KOPT-K1 (cell line): ENCODE measurements at regions not wholly inside any gene's neighbourhood (a gene's known extent, or its start where the extent isn't known, plus 50 kb on each side); places are given as distances from the start of the nearest gene placed in this dataset.
"Not testable (repeated sequence)": the region's sequence is repeated elsewhere in the genome, so short reads cannot be mapped to it uniquely, and the experiment has no call there.

Experiments used
- H3K27ac ChIP-seq: fragments of 200-600 bp; sonication (generic); 2 replicates; pipeline ENCODE4 v1.5.1; 2016; ENCODE audit warnings: antibody characterized with exemption, mild to moderate bottlenecking, low read depth, low read length; ENCODE audit not compliant: poor library complexity, severe bottlenecking
- H3K36me3 ChIP-seq: fragments of 200-600 bp; sonication (generic); 2 replicates; pipeline ENCODE4 v1.5.1; 2017; ENCODE audit warnings: antibody characterized with exemption, mild to moderate bottlenecking, low read length, moderate library complexity; ENCODE audit not compliant: insufficient read depth
- H3K9me3 ChIP-seq: fragments of 200-600 bp; sonication (generic); 2 replicates; pipeline ENCODE4 v1.5.1; 2017; ENCODE audit warnings: antibody characterized with exemption, low read length, mild to moderate bottlenecking; ENCODE audit not compliant: insufficient read depth, poor library complexity, severe bottlenecking

DNA sequence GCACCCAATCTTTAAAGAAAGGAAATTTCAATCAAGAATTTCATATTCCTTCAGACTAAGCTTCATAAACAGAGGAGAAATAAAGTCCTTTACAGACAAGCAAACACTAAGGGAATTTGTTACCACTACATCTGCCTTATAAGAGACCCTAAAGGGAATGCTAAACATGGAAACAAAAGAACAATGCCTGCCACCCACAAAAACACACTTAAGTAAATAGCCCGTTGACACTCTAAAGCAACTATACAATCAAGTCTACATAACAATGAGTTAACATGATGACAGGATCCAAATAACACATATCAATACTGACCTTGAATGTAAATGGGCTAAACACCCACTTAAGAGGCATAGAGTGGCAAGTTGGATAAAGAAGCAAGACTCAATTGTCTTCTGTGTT is 1056.9 kb upstream of the ATXN8OS start:
- H3K27ac ChIP-seq = no peak overlapping the region
- no peaks in the 10 kb centered on the region for H3K36me3 ChIP-seq
- peaks cover 11% of the 10 kb centered on the region for H3K9me3 ChIP-seq

DNA sequence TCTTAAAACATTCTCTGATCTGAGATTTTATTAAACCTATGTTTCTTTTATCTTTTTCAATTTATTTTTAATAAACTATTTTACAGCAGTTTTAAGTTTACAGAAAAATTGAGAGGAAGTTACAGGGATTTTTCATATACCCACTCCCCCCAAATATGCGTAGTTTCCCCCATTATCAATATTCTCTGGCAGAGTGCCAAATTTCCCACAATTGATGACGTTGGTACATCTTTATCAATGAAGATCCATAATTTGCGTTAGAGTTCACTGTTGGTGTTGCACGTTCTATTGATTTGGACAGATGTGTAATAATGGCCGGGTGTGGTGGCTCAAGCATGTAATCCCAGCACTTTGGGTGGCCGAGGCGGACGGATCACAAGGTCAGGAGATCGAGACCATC is 1063.0 kb upstream of the ATXN8OS start:
- Histone ChIP-seq H3K27ac (no peak overlapping the region), H3K36me3 (no peaks in the 10 kb centered on the region), H3K9me3 (no peaks in the 10 kb centered on the region)

DNA sequence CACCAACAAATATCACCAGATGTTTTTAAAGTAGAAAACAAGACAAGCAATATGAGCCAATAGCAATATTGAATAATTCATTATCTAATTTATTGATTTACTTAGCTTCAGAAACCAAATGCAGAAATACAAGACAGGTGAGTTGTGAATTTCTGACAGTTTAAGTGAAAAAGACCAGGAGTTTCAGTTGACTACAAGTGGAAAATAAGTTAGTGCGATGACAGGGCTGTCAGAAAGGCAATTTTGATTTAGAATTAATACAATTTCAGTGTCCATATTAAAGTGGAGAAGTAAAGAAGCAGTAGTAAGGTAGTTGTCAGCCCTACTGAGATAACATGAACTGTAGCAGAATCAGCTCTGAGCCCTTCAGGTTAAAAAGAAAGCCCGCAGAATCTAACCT is 1066.7 kb upstream of the ATXN8OS start:
- Histone ChIP-seq H3K27ac (no peak overlapping the region), H3K36me3 (no peaks in the 10 kb centered on the region), H3K9me3 (no peaks in the 10 kb centered on the region)

DNA sequence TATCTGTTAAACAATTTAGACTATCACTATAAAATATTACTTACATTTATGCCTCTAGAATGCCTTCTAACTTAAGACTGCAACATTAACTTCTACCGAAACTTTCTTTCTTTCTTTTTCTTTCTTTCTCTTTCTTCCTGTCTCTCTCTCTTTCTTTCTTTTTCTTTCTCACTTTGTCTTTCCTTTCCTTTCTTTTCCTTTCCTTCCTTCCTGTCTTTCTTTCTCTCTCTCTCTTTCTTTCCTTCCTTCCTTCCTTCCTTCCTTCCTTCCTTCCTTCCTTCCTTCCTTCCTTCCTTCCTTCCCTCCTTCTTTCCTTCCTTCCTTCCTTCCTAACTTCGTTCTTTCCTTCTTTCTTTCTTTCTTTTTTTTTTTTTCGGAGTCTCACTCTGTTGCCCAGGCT is 1071.9 kb upstream of the ATXN8OS start:
- no peaks in the 10 kb centered on the region for H3K36me3 ChIP-seq
- no peaks in the 10 kb centered on the region for H3K9me3 ChIP-seq
- no peak overlapping the region for H3K27ac ChIP-seq

DNA sequence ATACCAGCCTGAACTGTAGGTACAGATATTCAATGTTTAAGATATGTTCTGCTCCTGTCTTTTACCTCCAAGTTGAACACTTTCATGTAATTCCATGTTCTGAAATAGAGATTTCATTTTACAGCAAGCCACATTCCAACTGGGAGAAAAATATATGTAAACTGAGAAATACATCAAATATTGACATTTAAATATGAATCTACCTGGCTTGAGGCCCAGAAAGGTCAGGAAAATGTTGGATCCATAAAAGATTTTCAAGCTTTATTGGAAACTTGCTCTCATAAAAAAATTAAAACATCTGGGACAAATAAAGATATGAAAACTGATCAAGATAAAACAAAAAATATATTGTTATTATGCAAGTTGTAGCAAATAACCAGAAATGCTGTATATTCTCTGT is 1078.7 kb upstream of the ATXN8OS start:
- no peak overlapping the region for H3K27ac ChIP-seq
- H3K9me3 ChIP-seq = no peaks in the 10 kb centered on the region

GRCh38 chr13:69020120-69020519 is 1087.5 kb upstream of the ATXN8OS start:
- no peaks in the 10 kb centered on the region for H3K36me3 ChIP-seq
- H3K9me3 ChIP-seq = no peaks in the 10 kb centered on the region
- no peak overlapping the region for H3K27ac ChIP-seq

More for the DNA sequence above, 1078.7 kb upstream of the ATXN8OS start:
- no peaks in the 10 kb centered on the region for H3K36me3 ChIP-seq

GRCh38 chr13:69018173-69018572 is 1089.5 kb upstream of the ATXN8OS start:
- not testable (repeated sequence) for H3K36me3 ChIP-seq, H3K27ac ChIP-seq, H3K9me3 ChIP-seq

DNA sequence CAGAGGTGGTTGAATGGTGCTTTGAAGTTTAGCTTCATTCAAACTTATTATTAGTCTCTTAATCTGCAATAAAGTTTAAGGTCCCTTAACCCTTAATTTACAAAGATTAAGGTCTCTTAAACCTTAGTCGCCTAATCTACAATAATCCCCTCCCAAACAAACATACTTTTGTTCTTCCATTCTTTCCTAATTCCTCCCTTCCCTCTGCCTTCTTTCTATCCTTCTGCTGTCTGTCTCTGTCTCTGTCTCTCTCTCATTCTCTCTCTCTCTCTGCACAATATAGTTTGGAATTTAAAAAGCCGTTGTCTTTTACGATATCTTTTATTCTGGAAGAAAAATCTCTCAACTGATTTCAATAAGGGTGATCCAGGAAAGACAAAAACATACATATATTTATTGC is 1096.8 kb upstream of the ATXN8OS start:
- Histone ChIP-seq H3K36me3 (no peaks in the 10 kb centered on the region), H3K27ac (no peak overlapping the region), H3K9me3 (no peaks in the 10 kb centered on the region)

DNA sequence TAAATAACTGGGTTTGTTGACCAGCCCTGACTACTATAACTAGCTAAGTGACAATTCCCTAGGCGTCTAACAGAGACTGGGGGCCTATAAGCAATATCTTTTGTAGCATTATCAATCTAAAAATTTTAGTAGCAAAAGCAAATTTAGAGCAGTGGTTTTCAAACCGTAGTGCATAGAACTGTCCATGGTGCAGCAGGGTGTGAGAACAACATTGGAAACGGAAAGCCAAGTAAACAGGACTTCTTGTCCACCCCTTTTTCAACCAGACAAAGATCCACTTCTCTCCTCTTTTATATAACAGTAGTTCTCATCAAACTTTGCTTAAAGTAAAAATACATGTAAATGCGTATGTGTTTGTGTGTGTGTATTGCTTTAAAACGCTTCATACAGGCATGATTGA is 1099.1 kb upstream of the ATXN8OS start:
- Histone ChIP-seq H3K9me3 (no peaks in the 10 kb centered on the region), H3K36me3 (no peaks in the 10 kb centered on the region), H3K27ac (no peak overlapping the region)

- Histone ChIP-seq H3K9me3 (no peaks in the 10 kb centered on the region), H3K36me3 (no peaks in the 10 kb centered on the region), H3K27ac (no peak overlapping the region)
These were observed 1109.6 kb upstream of the ATXN8OS start for GRCh38 chr13:68998056-68998455.

- no peaks in the 10 kb centered on the region for H3K36me3 ChIP-seq
- no peak overlapping the region for H3K27ac ChIP-seq
These were observed 1111.0 kb upstream of the ATXN8OS start for GRCh38 chr13:68996668-68997025.

GRCh38 chr13:68995972-68996667 is 1111.5 kb upstream of the ATXN8OS start:
- H3K9me3 ChIP-seq = no peaks in the 10 kb centered on the region
- H3K36me3 ChIP-seq = no peaks in the 10 kb centered on the region
- H3K27ac ChIP-seq = no peak overlapping the region

More at GRCh38 chr13:68996668-68997025, 1111.0 kb upstream of the ATXN8OS start:
- H3K9me3 ChIP-seq = no peaks in the 10 kb centered on the region

GRCh38 chr13:68993154-68993553 is 1114.5 kb upstream of the ATXN8OS start:
- no peaks in the 10 kb centered on the region for H3K9me3 ChIP-seq
- no peaks in the 10 kb centered on the region for H3K36me3 ChIP-seq
- no peak overlapping the region for H3K27ac ChIP-seq

- H3K9me3 ChIP-seq = peaks cover 8% of the 10 kb centered on the region
- no peak overlapping the region for H3K27ac ChIP-seq
These were observed 1119.5 kb upstream of the ATXN8OS start for GRCh38 chr13:68988176-68988575.

GRCh38 chr13:68987585-68987984 is 1120.0 kb upstream of the ATXN8OS start:
- Histone ChIP-seq H3K36me3 (no peaks in the 10 kb centered on the region), H3K27ac (no peak overlapping the region), H3K9me3 (peaks cover 10% of the 10 kb centered on the region)

More at GRCh38 chr13:68988176-68988575, 1119.5 kb upstream of the ATXN8OS start:
- H3K36me3 ChIP-seq = no peaks in the 10 kb centered on the region

- peaks cover 10% of the 10 kb centered on the region for H3K9me3 ChIP-seq
- no peaks in the 10 kb centered on the region for H3K36me3 ChIP-seq
- H3K27ac ChIP-seq = no peak overlapping the region
These were observed 1122.8 kb upstream of the ATXN8OS start for GRCh38 chr13:68984688-68985319.
